OCI-M1 (cell line): ENCODE measurements at regions not wholly inside any gene's neighbourhood (a gene's known extent, or its start where the extent isn't known, plus 50 kb on each side); places are given as distances from the start of the nearest gene placed in this dataset.

Experiments
- DNase-seq: peaks from one replicate; lab custom pipeline; 2025; lab: John Stamatoyannopoulos, UW

GRCh38 chr10:130463104-130463875 lies 327.1 kb downstream of the GLRX3 start:
- no peak for DNase-seq

- DNase-seq, result no peak
Observed at GRCh38 chr10:130463876-130464364, 327.7 kb downstream of the GLRX3 start.

GRCh38 chr10:130464426-130464825 lies 328.2 kb downstream of the GLRX3 start:
- no peak for DNase-seq

GRCh38 chr10:130466271-130466997 lies 330.2 kb downstream of the GLRX3 start:
- DNase-seq, result no peak

GRCh38 chr10:130470286-130470685 lies 334.1 kb downstream of the GLRX3 start:
- DNase-seq, result no peak

GRCh38 chr10:130470973-130471372 lies 334.8 kb downstream of the GLRX3 start:
- DNase-seq, result no peak

GRCh38 chr10:130471486-130471885 lies 335.3 kb downstream of the GLRX3 start:
- no peak for DNase-seq

GRCh38 chr10:130472236-130472635 lies 336.0 kb downstream of the GLRX3 start:
- no peak for DNase-seq

- DNase-seq, result no peak
Observed at GRCh38 chr10:130474591-130474990, 338.4 kb downstream of the GLRX3 start.

GRCh38 chr10:130477360-130477759 lies 341.2 kb downstream of the GLRX3 start:
- DNase-seq, result no peak

- no peak for DNase-seq
Observed at GRCh38 chr10:130479146-130479545, 343.0 kb downstream of the GLRX3 start.

- no peak for DNase-seq
Observed at GRCh38 chr10:130479926-130480325, 343.7 kb downstream of the GLRX3 start.

GRCh38 chr10:130480491-130480890 lies 344.3 kb downstream of the GLRX3 start:
- DNase-seq, result no peak

GRCh38 chr10:130481076-130481930 lies 345.1 kb downstream of the GLRX3 start:
- no peak for DNase-seq

GRCh38 chr10:130481936-130482335 lies 345.7 kb downstream of the GLRX3 start:
- DNase-seq, result no peak

- no peak for DNase-seq
Observed at GRCh38 chr10:130483691-130484467, 347.7 kb downstream of the GLRX3 start.

GRCh38 chr10:130484468-130485180 lies 348.4 kb downstream of the GLRX3 start:
- DNase-seq, result no peak

- DNase-seq, result no peak
Observed at GRCh38 chr10:130485236-130485957, 349.2 kb downstream of the GLRX3 start.

GRCh38 chr10:130485958-130486895 lies 350.0 kb downstream of the GLRX3 start:
- DNase-seq, result no peak
